ENCODE measurements at regions not wholly inside any gene's neighbourhood (a gene's known extent, or its start where the extent isn't known, plus 50 kb on each side); places are given as distances from the start of the nearest gene placed in this dataset.
"Not testable (repeated sequence)": the region's sequence is repeated elsewhere in the genome, so short reads cannot be mapped to it uniquely, and the experiment has no call there.

DNA sequence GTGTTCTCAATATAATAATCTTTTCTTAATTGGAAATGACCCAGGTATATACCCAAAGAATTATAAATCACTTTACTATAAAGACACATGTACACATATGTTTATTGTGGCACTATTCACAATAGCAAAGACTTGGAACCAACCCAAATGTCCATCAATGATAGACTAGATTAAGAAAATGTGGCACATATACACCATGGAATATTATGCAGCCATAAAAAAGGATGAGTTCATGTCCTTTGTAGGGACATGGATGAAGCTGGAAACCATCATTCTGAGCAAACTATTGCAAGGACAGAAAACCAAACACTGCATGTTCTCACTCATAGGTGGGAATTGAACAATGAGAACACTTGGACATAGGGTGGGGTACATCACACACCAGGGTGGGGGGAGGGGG is 56.8 kb downstream of the SCGB2B2 start:
- DNase-seq: not testable (repeated sequence)

GRCh38 chr19:34618410-34618809 is 58.5 kb downstream of the SCGB2B2 start:
- no peak for DNase-seq

DNA sequence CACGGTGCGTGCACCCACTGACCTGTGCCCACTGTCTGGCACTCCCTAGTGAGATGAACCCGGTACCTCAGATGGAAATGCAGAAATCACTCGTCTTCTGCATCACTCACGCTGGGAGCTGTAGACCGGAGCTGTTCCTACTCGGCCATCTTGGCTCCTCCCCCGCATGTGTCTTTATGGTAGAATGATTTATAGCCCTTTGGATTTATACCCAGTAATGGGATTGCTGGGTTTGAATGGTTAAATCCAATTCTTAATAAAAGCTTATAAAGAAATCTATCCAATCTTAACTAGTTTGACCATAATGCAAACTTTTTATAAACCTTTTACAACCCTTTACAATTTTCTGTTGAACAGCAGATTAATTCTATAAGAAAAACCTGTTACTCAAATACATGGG is 59.0 kb downstream of the SCGB2B2 start:
- DNase-seq: not testable (repeated sequence)

GRCh38 chr19:34603003-34603402 is 74.0 kb downstream of the SCGB2B2 start:
- no peak for DNase-seq

GRCh38 chr19:34601071-34601470 is 75.9 kb downstream of the SCGB2B2 start:
- no peak for DNase-seq

DNA sequence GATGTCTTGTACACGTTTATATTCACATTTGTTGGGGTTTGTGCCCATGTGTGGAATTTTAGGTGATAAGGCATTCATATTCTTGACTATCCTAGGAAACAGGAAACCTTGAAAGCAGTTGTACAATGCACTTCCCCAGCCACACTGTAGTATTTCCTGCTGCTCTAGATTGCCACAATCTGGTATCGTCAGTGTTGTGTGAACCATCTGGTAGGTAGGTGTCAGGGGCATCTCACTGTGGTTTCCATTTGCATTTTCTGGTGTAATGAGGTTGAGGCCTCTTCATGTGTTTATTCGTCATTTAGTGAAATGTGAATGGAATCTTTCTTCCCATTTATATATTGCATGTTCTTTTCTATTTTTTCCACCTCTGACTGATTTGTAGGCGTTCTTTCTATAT is 76.6 kb downstream of the SCGB2B2 start:
- DNase-seq: no peak

- DNase-seq: no peak
These were observed 78.5 kb downstream of the SCGB2B2 start for GRCh38 chr19:34598217-34599155.

DNA sequence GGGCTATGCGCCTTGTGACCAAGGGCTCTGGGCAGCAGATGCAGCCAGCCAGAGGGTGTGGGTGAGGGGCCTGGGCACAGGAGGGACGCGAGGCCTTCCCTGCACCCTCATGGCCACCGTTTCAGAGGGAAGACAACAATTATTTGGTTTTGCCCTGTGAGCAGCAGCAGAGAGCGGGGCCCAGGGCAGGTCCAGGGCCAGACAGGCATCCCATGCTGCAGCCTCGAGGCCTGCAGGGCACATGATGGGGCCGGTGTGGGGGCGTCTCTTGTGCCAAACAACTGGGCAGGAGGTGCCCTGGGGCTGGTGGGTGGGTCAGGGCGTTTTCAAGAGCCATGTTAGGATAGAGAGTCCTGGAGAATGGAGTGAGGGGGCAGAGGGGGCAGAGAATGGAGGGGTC is 79.4 kb downstream of the SCGB2B2 start:
- DNase-seq: no peak

GRCh38 chr19:34596989-34597388 is 80.0 kb downstream of the SCGB2B2 start:
- DNase-seq: no peak

- no peak for DNase-seq
These were observed 80.8 kb downstream of the SCGB2B2 start for GRCh38 chr19:34596115-34596514.

DNA sequence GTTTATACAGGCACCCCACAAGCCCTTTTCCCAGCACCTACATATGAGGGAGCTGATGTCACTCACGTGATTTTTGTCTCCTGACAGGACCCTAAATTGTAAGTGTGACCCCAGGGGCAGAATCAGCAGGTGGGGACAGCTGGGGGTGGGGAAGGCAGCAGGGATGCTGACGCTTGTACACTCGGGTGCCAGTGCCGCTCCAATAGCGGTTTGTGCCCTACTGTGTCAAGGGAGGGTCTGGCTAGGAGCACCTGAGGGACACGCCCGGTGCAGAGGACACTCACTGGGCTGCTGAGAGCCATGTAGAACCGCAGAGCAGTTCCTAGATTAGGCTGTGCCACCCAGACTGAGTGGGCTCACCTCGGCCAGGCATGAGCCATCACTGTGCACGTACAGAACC is 81.3 kb downstream of the SCGB2B2 start:
- DNase-seq: no peak

GRCh38 chr19:34590228-34590627 is 86.7 kb downstream of the SCGB2B2 start:
- DNase-seq: no peak

DNA sequence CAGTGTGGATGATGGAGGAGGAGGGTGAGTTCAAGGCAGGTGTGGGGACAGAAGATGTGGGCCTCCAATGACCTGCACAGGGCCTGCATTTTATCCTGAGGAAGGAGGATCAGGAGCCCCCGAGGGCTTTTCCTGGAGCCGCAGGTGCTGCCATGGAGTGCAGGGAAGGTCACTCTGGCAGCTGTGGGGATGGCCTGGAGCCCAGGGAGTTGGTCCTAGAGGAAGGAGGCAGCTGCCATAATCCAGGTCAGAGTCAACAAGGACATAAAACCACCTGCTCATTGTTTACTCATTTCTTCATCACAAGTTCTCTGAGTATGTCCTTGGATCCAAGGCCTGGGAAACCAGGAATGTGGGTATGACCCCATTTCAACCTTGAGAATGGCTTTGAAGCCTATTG is 87.2 kb downstream of the SCGB2B2 start:
- no peak for DNase-seq

DNA sequence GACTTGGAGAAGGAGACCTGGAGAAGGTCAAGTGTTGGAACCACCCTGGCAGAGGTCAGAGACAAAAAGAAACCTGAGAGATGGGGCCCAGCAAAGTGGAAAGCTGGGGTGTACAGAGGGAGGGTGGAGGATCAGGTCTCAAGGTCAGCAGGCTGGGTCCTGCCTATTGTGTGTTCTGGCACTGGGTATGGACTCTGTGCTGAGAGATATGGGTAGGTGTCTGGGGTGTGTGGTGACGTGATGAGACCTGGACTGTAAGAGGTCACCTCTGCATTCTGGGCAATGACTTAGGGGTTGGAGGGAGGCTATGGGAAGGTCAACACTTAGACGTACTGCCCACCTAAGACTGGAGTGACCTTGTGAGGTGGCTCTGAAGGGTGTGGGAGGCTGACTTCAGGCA is 88.1 kb downstream of the SCGB2B2 start:
- no peak for DNase-seq

- no peak for DNase-seq
These were observed 88.7 kb downstream of the SCGB2B2 start for GRCh38 chr19:34588249-34588648.

DNA sequence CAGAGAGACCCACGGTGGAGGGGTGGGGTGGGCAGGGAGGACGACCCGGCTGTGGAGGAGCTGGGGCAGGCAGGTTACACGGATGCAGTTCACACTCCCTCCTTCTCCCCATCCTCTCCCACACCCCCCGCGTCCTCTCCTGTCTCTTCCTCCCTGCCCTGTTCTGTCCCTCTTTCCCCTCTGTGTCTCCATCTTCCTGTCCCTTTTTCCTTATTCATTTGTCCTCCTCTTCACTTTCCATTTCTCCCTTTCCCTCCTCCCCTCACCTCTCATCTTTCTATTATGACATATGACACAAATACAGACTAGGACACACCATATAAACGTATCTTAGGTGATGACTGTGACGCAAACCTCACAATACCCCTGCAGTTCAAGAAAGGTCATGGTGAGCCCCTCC is 96.6 kb downstream of the SCGB2B2 start:
- no peak for DNase-seq

GRCh38 chr19:34580055-34580336 is 97.0 kb downstream of the SCGB2B2 start:
- DNase-seq: no peak

GRCh38 chr19:34579281-34580054 is 97.5 kb downstream of the SCGB2B2 start:
- DNase-seq: no peak

DNA sequence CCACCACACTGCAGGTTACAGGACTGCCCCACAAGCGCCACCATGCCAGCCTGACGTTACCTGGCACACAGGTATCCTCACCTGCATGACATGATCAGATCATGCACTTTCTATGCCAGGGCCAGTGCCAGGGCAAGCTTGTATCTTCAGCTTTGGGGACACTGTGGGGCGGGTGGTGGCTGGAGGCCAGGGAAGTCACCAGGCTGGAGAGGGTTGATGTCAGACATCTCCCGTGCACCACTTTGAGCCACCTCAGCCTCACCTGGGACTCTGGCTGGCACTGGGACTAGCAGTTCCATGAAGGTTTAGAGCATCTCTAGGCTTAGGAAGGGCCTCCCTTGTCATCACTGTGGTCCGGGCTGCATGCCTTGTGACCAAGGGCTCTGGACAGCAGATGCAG is 97.2 kb downstream of the WTIP start:
- no peak for DNase-seq

- no peak for DNase-seq
These were observed 96.6 kb downstream of the WTIP start for GRCh38 chr19:34578173-34578572.

- peak; percentile 63 for DNase-seq
These were observed 96.1 kb downstream of the WTIP start for GRCh38 chr19:34577531-34578101.

DNA sequence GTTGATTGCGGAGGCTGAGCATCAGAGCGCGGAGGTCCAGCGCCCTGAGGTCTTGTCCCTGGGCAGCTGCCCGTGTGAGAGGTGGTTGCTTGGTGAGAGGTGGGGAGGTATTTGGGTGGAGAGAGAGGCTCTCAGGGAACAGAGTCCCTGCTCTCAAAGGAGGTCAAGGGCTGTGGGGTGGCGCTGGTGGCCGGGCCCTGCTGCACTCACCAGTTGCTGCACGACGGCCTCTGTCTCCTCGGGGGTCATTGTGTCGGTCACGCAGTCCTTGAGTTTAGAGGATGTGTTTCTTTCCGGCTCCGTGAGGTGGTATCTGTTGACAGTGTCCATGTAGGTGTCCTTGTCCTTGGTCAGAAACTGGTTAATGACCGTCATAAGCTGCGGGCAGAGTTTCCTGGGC is 95.5 kb downstream of the WTIP start:
- DNase-seq: no peak

DNA sequence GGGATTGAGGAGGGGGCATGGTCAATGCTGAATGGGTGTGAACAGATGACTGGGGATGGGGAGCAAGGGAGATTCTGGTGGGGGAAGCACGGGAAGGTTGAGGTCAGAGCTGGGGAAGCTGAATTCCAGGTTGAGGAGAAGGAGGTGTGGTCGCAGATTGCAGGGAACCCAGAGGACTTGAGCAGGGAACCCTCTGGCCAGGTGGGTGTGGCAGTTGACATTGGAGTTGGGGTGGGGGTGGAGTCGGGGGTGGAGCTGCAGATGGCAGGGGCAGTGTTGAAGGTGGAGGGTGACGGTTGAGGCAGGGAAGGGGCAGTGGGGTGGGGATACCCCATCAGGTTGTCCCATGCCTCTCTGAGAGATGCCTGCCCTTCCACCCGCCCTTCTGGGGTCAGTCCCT is 94.7 kb downstream of the WTIP start:
- DNase-seq: no peak

GRCh38 chr19:34575206-34575605 is 93.6 kb downstream of the WTIP start:
- DNase-seq: no peak
